Vagina (tissue), 2 donors: ENCODE measurements at regions not wholly inside any gene's neighbourhood (a gene's known extent, or its start where the extent isn't known, plus 50 kb on each side); places are given as distances from the start of the nearest gene placed in this dataset.
A peak's percentile ranks its signal among the peaks of the same experiment; 100 is the strongest.

Source experiments
- DNase-seq, 2 donors: peaks; one replicate each; pipeline ENCODE4 v3.0.0-alpha.2; 2017; ENCODE audit errors: extremely low spot score in 2 of 2
- H3K27ac ChIP-seq: fragments of 200-600 bp; sonication (generic); one replicate; pipeline ENCODE4 v1.5.1; 2019
- H3K27me3 ChIP-seq: fragments of 200-600 bp; sonication (generic); one replicate; pipeline ENCODE4 v1.5.1; 2019
- H3K36me3 ChIP-seq, 2 donors: fragments of 200-600 bp; sonication (generic); one replicate each; pipeline ENCODE4 v1.5.1; 2017 to 2019
- H3K4me1 ChIP-seq: fragments of 200-600 bp; sonication (generic); one replicate; pipeline ENCODE4 v1.5.1; 2019
- H3K4me3 ChIP-seq, 2 donors: fragments of 200-600 bp; sonication (generic); 1 replicate in 1 of 2; 2 replicates in 1 of 2; pipeline ENCODE4 v1.5.1; 2016 to 2019
- H3K9me3 ChIP-seq: fragments of 200-600 bp; sonication (generic); one replicate; pipeline ENCODE4 v1.5.1; 2019
- CTCF ChIP-seq, 3 experiments: fragments of 450-650 bp in 2 of 3; fragments of 200-600 bp in 1 of 3; sonication (generic) in 1 of 3; IDR thresholded peaks; one replicate each; pipeline ENCODE4 v1.5.1; 2017 to 2019; ENCODE audit warnings: antibody characterized with exemption in 3 of 3, mild to moderate bottlenecking in 2 of 3, moderate library complexity in 2 of 3
- POLR2A ChIP-seq, 2 donors: fragments of 450-650 bp; IDR thresholded peaks; one replicate each; pipeline ENCODE4 v1.6.1; 2017; ENCODE audit warnings: antibody characterized with exemption in 2 of 2, mild to moderate bottlenecking in 2 of 2, moderate library complexity in 2 of 2
- POLR2AphosphoS5 ChIP-seq, 2 donors: sonication (generic); formaldehyde crosslinking; IDR thresholded peaks; one replicate each; pipeline ENCODE4 v1.9.0; 2017; ENCODE audit warnings: antibody characterized with exemption in 2 of 2, mild to moderate bottlenecking in 2 of 2, low read depth in 1 of 2; ENCODE audit not compliant: insufficient read depth in 1 of 2
- intact Hi-C: fragments of 100-400 bp; cut with DNase I; formaldehyde crosslinking; loops from one replicate; pipeline ENCODE4 v1.15.1; 2023

DNA sequence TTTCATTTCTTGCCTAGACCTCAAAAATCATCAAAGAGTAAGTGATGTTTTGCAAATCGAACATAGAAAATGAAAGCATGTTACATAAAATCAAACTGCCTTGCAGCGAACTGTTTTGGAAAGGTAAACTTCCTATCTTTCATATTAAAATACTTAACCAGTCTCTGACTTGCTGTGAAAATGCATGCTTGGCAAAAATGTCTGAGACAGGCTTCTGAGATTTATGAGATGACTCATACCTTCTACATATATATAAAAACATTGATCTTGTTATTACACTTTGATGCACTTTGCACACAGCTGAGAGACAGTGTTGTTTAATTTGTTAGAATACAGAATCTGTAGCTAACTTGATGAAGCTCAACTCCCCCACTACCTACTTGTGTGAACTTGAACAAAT is 179.1 kb downstream of the KITLG start:
- DNase-seq: no peak
- no peak for TF ChIP-seq CTCF (IDR thresholded peaks at IDR 0.05)
- no peak for TF ChIP-seq POLR2A (IDR thresholded peaks at IDR 0.05)
- TF ChIP-seq POLR2AphosphoS5 (IDR thresholded peaks at IDR 0.05; ENCODE audit: insufficient read depth in 1 of 2, low read depth in 1 of 2): peak in 1 of 2 donors; percentile 34
- intact Hi-C loops: no loop called here
- Histone ChIP-seq H3K4me3 (no peak overlapping the region), H3K36me3 (no peaks in the 10 kb centered on the region), H3K4me1 (peaks cover 10% of the 10 kb centered on the region), H3K27me3 (no peaks in the 10 kb centered on the region), H3K9me3 (no peaks in the 10 kb centered on the region), H3K27ac (no peak overlapping the region)

DNA sequence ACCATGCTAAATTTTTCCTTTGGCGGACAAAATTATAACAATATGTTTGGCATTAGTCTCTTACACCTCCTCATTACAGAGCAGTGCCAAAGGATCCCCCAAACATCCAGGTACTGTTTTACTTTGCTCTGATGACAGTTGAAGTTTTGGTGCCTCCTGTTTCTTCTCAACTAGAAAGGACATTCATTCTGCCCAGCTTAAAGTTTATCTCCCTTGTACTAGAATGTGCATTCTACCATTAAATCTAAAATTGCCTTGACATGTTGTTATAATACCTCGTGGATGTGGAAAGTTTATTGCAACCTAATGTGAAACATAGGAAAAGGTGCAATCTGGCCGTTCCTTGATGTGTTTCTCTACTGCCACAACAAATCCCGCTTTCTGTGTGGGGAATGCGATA is 173.4 kb downstream of the KITLG start:
- H3K9me3 ChIP-seq: no peaks in the 10 kb centered on the region
- no peaks in the 10 kb centered on the region for H3K27me3 ChIP-seq
- intact Hi-C loops: no loop called here
- TF ChIP-seq POLR2AphosphoS5 (IDR thresholded peaks at IDR 0.05; ENCODE audit: insufficient read depth in 1 of 2, low read depth in 1 of 2): no peak
- no peak for TF ChIP-seq CTCF (IDR thresholded peaks at IDR 0.05)
- TF ChIP-seq POLR2A (IDR thresholded peaks at IDR 0.05): no peak
- DNase-seq: no peak
- no peak overlapping the region for H3K27ac ChIP-seq
- H3K4me3 ChIP-seq: no peak overlapping the region
- H3K36me3 ChIP-seq: no peaks in the 10 kb centered on the region
- H3K4me1 ChIP-seq: no peaks in the 10 kb centered on the region

DNA sequence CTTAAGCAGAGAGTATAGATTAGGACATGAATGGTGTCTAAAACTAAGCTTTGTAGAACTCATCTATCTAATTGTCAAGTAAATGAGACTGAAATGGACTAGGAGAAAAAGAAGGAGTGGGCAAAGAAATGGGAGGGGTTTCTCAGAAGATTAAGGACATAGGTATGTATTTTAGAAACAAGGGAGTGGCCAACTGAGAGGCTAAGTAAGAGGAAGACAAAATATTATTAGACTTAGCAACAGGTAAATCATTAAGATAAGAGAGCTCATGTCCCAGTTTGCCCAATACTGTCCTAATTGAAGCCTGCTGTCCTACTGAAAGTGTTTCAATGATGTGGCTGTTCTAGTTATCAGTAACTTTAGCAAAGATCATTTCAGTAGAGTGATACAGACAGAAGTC is 171.4 kb downstream of the KITLG start:
- Histone ChIP-seq H3K36me3 (no peaks in the 10 kb centered on the region), H3K27ac (no peak overlapping the region), H3K9me3 (no peaks in the 10 kb centered on the region), H3K4me1 (no peaks in the 10 kb centered on the region), H3K27me3 (no peaks in the 10 kb centered on the region), H3K4me3 (no peak overlapping the region)
- DNase-seq: no peak
- TF ChIP-seq POLR2A (IDR thresholded peaks at IDR 0.05): no peak
- TF ChIP-seq POLR2AphosphoS5 (IDR thresholded peaks at IDR 0.05; ENCODE audit: insufficient read depth in 1 of 2, low read depth in 1 of 2): no peak
- TF ChIP-seq CTCF (IDR thresholded peaks at IDR 0.05): no peak
- intact Hi-C loops: no loop called here

GRCh38 chr12:88409257-88409656 is 171.0 kb downstream of the KITLG start:
- Histone ChIP-seq H3K27ac (no peak overlapping the region), H3K27me3 (no peaks in the 10 kb centered on the region), H3K9me3 (no peaks in the 10 kb centered on the region), H3K4me1 (no peaks in the 10 kb centered on the region), H3K36me3 (no peaks in the 10 kb centered on the region), H3K4me3 (no peak overlapping the region)
- intact Hi-C loops: no loop called here
- DNase-seq: no peak
- no peak for TF ChIP-seq CTCF (IDR thresholded peaks at IDR 0.05)
- no peak for TF ChIP-seq POLR2A (IDR thresholded peaks at IDR 0.05)

DNA sequence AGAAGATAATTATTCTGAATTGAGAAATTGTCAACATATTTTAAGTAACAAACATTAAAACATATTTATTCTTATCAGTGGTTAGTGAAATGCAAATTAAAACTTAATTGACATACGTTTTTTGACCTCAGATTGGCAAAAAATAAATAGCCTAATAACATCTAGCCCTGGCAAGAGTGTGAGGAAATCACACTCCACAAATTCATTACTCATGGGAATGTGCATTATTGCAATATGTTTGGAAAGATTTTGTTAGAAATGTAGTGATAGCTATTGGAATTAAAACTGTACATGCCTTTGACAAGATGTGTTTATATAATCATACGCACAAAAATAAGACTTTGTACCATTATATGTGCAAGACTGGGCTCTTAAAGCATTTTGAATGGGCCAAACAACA is 168.6 kb downstream of the KITLG start:
- Histone ChIP-seq H3K27me3 (no peaks in the 10 kb centered on the region), H3K36me3 (no peaks in the 10 kb centered on the region), H3K4me1 (no peaks in the 10 kb centered on the region), H3K4me3 (no peak overlapping the region), H3K9me3 (no peaks in the 10 kb centered on the region), H3K27ac (no peak overlapping the region)
- TF ChIP-seq CTCF (IDR thresholded peaks at IDR 0.05) (no peak), POLR2AphosphoS5 (IDR thresholded peaks at IDR 0.05; ENCODE audit: insufficient read depth in 1 of 2, low read depth in 1 of 2) (no peak), POLR2A (IDR thresholded peaks at IDR 0.05) (no peak)
- intact Hi-C loops: no loop called here
- DNase-seq: no peak
